ENCODE measurements at regions not wholly inside any gene's neighbourhood (a gene's known extent, or its start where the extent isn't known, plus 50 kb on each side); places are given as distances from the start of the nearest gene placed in this dataset.

- no peak for TF ChIP-seq EP300 (IDR thresholded peaks at IDR 0.05; ENCODE audit: borderline replicate concordance)
- TF ChIP-seq FOXM1 (IDR thresholded peaks at IDR 0.05; ENCODE audit: borderline replicate concordance, low read depth): no peak
- TF ChIP-seq, protein P1, sequence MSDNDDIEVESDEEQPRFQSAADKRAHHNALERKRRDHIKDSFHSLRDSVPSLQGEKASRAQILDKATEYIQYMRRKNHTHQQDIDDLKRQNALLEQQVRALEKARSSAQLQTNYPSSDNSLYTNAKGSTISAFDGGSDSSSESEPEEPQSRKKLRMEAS (IDR thresholded peaks at IDR 0.05): no peak
- no peak for TF ChIP-seq TEAD4 (IDR thresholded peaks at IDR 0.05)
- no peak for TF ChIP-seq NFIC (IDR thresholded peaks at IDR 0.05)
- TF ChIP-seq RAD21 (IDR thresholded peaks at IDR 0.05; ENCODE audit: low read depth): no peak
- TF ChIP-seq TCF12 (IDR thresholded peaks at IDR 0.05; ENCODE audit: low read depth): no peak
- TF ChIP-seq CREB1 (IDR thresholded peaks at IDR 0.05; ENCODE audit: low read depth): no peak
- no peak for TF ChIP-seq ZBTB7A (IDR thresholded peaks at IDR 0.05; ENCODE audit: low read depth)
- no peak for TF ChIP-seq TAF1 (IDR thresholded peaks at IDR 0.05; ENCODE audit: low read depth)
- TF ChIP-seq YY1 (IDR thresholded peaks at IDR 0.05; ENCODE audit: low read depth): no peak
- TF ChIP-seq CEBPB (IDR thresholded peaks at IDR 0.05): no peak
- no peak for TF ChIP-seq REST (IDR thresholded peaks at IDR 0.05; ENCODE audit: low read depth)
- TF ChIP-seq EGR1 (IDR thresholded peaks at IDR 0.05): no peak
Observed at GRCh38 chr1:64337926-64338325, 132.0 kb upstream of the CACHD1 start.

DNA sequence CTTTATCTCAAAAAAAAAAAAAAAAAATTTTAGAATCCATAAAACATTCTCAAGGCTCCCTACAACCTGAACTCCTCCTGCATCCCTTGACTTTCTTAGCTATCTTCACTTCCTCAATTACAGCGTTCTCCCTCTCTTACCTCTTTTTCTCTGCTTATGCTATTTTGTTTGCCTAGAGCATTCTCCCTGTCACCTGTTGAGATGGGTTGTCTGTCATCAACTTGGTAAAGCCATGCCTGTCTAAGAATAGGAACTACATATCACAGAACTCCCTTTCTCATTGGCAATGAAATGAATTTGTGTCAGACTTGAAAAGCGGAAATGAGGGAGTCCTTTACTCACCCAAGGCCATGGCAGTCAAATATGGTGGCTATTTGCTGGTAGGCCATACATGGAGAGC is 129.6 kb upstream of the CACHD1 start:
- TF ChIP-seq YY1 (IDR thresholded peaks at IDR 0.05; ENCODE audit: low read depth): no peak
- no peak for TF ChIP-seq EP300 (IDR thresholded peaks at IDR 0.05; ENCODE audit: borderline replicate concordance)
- TF ChIP-seq TEAD4 (IDR thresholded peaks at IDR 0.05): no peak
- no peak for TF ChIP-seq TAF1 (IDR thresholded peaks at IDR 0.05; ENCODE audit: low read depth)
- TF ChIP-seq TCF12 (IDR thresholded peaks at IDR 0.05; ENCODE audit: low read depth): no peak
- TF ChIP-seq, protein P2, sequence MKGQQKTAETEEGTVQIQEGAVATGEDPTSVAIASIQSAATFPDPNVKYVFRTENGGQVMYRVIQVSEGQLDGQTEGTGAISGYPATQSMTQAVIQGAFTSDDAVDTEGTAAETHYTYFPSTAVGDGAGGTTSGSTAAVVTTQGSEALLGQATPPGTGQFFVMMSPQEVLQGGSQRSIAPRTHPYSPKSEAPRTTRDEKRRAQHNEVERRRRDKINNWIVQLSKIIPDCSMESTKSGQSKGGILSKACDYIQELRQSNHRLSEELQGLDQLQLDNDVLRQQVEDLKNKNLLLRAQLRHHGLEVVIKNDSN (IDR thresholded peaks at IDR 0.05): no peak
- no peak for TF ChIP-seq EGR1 (IDR thresholded peaks at IDR 0.05)
- TF ChIP-seq, protein P1 (IDR thresholded peaks at IDR 0.05): no peak
- TF ChIP-seq NFIC (IDR thresholded peaks at IDR 0.05): no peak
- no peak for TF ChIP-seq RAD21 (IDR thresholded peaks at IDR 0.05; ENCODE audit: low read depth)

DNA sequence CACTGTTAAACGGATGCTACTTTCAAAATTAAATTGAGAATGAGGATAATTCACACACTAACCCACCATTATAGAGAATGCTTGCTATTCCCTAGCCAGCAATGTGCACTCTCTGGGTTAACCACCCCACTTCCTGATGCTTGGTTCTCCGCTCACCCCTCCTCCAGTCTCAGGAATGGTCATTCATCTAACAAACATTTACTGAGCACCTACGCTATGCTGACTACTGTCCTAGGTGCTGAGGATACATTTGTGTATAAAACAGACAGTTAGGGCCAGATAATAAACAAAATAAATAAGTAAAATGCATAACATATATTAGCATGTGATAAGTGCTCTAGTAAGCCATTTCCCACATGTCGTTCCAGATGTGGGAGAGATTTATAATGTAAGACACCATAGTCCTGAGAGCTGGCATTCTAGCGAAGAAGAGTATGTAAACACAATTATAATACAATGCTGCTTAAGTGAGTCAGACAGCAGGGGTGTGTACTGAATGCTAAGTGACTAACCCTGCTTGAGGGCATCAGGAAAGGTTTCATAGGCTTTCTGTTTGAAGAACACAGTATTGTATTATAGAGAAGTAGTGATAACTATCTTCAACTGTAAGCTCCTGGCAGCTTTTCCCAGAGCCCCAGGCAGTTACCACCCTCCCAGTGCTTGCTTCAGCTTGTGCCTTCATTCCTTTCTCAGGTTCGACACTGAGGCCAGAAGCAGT is 126.7 kb upstream of the CACHD1 start:
- TF ChIP-seq EGR1 (IDR thresholded peaks at IDR 0.05): no peak
- TF ChIP-seq, protein P1 (IDR thresholded peaks at IDR 0.05): no peak
- TF ChIP-seq TAF1 (IDR thresholded peaks at IDR 0.05; ENCODE audit: low read depth): no peak
- no peak for TF ChIP-seq CEBPB (IDR thresholded peaks at IDR 0.05)
- TF ChIP-seq CREB1 (IDR thresholded peaks at IDR 0.05; ENCODE audit: low read depth): no peak
- TF ChIP-seq NFIC (IDR thresholded peaks at IDR 0.05): peak; percentile 29; the same call in 1 of the 2 replicates
- TF ChIP-seq EP300 (IDR thresholded peaks at IDR 0.05; ENCODE audit: borderline replicate concordance): 0 out of 2 replicates have a peak, but pooled peaks have one; percentile 10
- peak; percentile 70 for TF ChIP-seq REST (IDR thresholded peaks at IDR 0.05; ENCODE audit: low read depth)
- no peak for TF ChIP-seq TCF12 (IDR thresholded peaks at IDR 0.05; ENCODE audit: low read depth)
- TF ChIP-seq FOXM1 (IDR thresholded peaks at IDR 0.05; ENCODE audit: borderline replicate concordance, low read depth): no peak

DNA sequence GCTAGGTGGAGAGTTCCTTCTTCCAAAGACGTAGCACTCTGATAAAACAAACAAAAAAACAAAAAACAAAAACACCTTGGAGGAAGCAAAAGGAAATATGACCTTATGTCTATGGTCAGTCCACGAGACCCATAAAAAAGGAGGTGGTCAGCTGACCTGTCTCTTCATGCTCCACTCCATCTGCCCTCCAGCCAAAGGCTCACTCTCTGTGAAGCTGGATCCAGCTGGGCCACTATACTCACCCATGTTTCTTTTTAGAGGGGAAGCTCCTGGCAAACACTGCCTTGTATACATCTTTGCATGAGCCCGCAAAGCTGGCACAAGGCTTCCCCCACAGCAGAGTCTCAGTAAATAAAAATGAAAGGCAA is 126.1 kb upstream of the CACHD1 start:
- no peak for TF ChIP-seq TAF1 (IDR thresholded peaks at IDR 0.05; ENCODE audit: low read depth)
- TF ChIP-seq, protein P2 (IDR thresholded peaks at IDR 0.05): 0 out of 2 replicates have a peak, but pooled peaks have one; percentile 38

- no peak for TF ChIP-seq TCF12 (IDR thresholded peaks at IDR 0.05; ENCODE audit: low read depth)
- no peak for TF ChIP-seq ZBTB7A (IDR thresholded peaks at IDR 0.05; ENCODE audit: low read depth)
- no peak for TF ChIP-seq TAF1 (IDR thresholded peaks at IDR 0.05; ENCODE audit: low read depth)
- TF ChIP-seq, protein P1 (IDR thresholded peaks at IDR 0.05): no peak
Observed at GRCh38 chr1:64348270-64348960, 121.5 kb upstream of the CACHD1 start.
